Osteocyte (in vitro differentiated cells): ENCODE measurements at regions not wholly inside any gene's neighbourhood (a gene's known extent, or its start where the extent isn't known, plus 50 kb on each side); places are given as distances from the start of the nearest gene placed in this dataset.
A peak's percentile ranks its signal among the peaks of the same experiment; 100 is the strongest.

ENCODE experiments used
- DNase-seq: peaks from one replicate; pipeline ENCODE4 v3.0.0; 2021; ENCODE audit warnings: mixed read lengths; ENCODE audit not compliant: unreplicated experiment; ENCODE audit errors: extremely low spot score
- H3K27ac Mint-ChIP-seq: one replicate; pipeline ENCODE4 v1.8.0; 2021; ENCODE audit warnings: mild to moderate bottlenecking, mixed read lengths; ENCODE audit not compliant: unreplicated experiment
- H3K27me3 Mint-ChIP-seq: one replicate; pipeline ENCODE4 v1.8.0; 2021; ENCODE audit warnings: mixed read lengths; ENCODE audit not compliant: unreplicated experiment
- H3K36me3 Mint-ChIP-seq: one replicate; pipeline ENCODE4 v1.8.0; 2021; ENCODE audit warnings: mixed read lengths; ENCODE audit not compliant: unreplicated experiment
- H3K4me1 Mint-ChIP-seq: one replicate; pipeline ENCODE4 v1.8.0; 2021; ENCODE audit warnings: mixed read lengths; ENCODE audit not compliant: unreplicated experiment
- H3K4me3 Mint-ChIP-seq: one replicate; pipeline ENCODE4 v1.8.0; 2021; ENCODE audit warnings: mild to moderate bottlenecking, moderate library complexity, mixed read lengths; ENCODE audit not compliant: unreplicated experiment
- H3K9me3 Mint-ChIP-seq: one replicate; pipeline ENCODE4 v1.8.0; 2021; ENCODE audit warnings: mixed read lengths; ENCODE audit not compliant: unreplicated experiment
- TF ChIP-seq, protein P1 (sequence below): fragments of 200-600 bp; sonication (generic); IDR thresholded peaks from 2 replicates; pipeline ENCODE4 v1.5.0; 2021; ENCODE audit warnings: antibody characterized with exemption, mild to moderate bottlenecking, moderate library complexity

DNA sequence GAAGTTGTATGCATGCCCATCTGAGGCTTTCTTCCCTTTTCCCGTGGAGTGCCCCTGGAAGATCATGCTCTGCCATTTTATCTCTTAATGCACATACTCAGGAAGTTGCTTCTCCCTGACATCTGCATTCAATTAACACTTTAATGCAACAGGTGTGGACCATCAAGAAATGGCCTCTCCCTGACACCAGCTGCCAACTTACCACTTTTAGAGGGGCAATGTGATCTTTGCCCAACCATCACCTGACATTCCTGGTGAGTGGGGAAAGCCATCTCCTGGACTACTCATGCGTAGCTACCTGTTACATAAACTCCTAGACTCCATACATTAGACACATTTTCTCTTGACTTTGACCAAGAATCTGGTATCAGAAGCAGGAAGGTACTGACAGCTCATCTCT lies 1450.4 kb upstream of the CDH9 start:
- TF ChIP-seq, protein P1, sequence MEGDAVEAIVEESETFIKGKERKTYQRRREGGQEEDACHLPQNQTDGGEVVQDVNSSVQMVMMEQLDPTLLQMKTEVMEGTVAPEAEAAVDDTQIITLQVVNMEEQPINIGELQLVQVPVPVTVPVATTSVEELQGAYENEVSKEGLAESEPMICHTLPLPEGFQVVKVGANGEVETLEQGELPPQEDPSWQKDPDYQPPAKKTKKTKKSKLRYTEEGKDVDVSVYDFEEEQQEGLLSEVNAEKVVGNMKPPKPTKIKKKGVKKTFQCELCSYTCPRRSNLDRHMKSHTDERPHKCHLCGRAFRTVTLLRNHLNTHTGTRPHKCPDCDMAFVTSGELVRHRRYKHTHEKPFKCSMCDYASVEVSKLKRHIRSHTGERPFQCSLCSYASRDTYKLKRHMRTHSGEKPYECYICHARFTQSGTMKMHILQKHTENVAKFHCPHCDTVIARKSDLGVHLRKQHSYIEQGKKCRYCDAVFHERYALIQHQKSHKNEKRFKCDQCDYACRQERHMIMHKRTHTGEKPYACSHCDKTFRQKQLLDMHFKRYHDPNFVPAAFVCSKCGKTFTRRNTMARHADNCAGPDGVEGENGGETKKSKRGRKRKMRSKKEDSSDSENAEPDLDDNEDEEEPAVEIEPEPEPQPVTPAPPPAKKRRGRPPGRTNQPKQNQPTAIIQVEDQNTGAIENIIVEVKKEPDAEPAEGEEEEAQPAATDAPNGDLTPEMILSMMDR, result no peak
- Mint-ChIP-seq H3K27me3 (peaks cover 20% of the 10 kb centered on the region), H3K9me3 (no peaks in the 10 kb centered on the region), H3K4me1 (no peaks in the 10 kb centered on the region), H3K36me3 (no peaks in the 10 kb centered on the region), H3K27ac (no peak overlapping the region), H3K4me3 (no peak overlapping the region)
- DNase-seq, result no peak

DNA sequence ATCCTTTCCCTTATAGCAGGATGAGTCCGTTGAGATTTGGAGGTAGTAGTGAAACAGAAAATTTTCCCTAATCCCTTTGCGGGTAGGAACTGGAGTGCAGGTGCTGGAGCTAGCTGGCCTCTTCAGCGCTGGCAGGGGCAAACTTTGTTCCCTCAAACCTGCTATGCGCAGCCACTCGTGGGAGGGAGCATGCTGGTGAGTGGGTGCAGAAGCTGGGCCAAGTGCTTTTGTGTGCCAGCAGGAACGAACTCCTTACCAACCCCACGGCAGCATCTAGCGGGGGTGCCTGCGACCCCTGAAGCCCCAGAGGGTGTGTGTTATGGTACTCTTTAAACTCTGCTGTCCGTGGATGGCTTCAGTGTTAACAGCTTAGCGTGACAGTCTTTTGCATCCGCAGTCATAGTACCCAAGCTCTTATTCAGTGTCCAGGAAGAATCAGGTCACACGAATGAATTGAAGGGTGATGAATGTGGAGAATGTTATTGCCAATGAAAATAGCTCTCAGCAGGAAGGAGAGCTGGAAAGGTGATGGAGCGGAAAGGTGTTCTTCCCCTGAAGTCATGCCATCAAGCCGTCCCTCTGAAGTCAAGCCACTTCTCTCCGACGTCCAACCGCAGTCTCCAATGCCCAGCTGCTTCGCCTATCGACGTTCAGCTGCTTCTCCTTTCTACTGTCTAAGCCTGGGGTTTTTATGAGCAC lies 1445.1 kb upstream of the CDH9 start:
- DNase-seq, result no peak
- no peaks in the 10 kb centered on the region for H3K9me3 Mint-ChIP-seq
- TF ChIP-seq, protein P1, result no peak
- H3K27ac Mint-ChIP-seq, result no peak overlapping the region
- H3K4me3 Mint-ChIP-seq, result no peak overlapping the region
- no peaks in the 10 kb centered on the region for H3K4me1 Mint-ChIP-seq
- no peaks in the 10 kb centered on the region for H3K36me3 Mint-ChIP-seq
- H3K27me3 Mint-ChIP-seq, result peaks cover 2% of the 10 kb centered on the region

DNA sequence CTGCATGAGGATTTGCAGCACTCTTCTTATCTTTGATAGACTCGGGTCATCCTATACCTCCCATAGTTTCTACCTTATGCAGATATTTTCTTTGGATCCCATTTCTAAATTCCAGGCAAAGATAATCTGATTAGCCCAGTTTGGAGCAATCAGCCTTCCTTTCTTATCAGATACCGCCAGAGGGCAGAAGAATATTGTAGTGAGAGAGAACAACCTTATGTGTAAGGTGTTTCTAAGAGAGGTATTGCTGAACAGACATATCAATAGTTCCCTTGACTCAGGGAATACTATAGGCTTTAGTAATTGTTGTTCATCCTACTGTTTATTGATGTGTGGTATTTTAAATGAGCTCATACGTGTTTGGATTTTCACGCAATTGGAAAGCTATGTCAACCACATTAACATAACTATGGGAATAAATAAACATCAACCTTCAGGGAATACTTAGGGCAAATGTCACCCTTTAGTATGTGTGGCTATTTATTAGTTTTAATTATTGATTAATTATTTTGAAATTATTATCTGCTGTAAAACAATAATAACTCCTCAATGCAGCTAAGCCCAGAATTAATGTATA lies 1435.2 kb upstream of the CDH9 start:
- no peak overlapping the region for H3K4me3 Mint-ChIP-seq
- no peak for DNase-seq
- no peaks in the 10 kb centered on the region for H3K36me3 Mint-ChIP-seq

DNA sequence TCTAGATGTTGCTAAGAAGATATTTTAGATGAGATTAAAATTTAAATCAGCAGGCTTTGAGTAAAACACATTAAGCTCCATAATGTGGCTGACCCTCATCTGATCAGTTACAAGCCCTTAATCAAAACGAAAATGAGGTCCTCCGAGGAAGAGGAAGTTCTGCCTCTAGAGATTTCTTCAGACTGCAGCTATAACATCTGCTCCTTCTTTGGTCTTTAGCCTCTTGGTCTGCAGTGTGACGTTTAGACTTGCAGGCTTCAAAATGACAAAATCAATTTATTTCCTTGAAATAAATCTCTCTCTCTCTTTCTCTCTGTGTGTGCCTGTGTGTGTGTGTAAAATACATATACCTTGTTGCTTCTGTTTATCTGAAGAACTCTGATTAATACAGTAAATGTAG lies 1429.8 kb upstream of the CDH9 start:
- TF ChIP-seq, protein P1, result no peak
- Mint-ChIP-seq H3K9me3 (no peaks in the 10 kb centered on the region), H3K36me3 (no peaks in the 10 kb centered on the region), H3K4me1 (peaks cover 6% of the 10 kb centered on the region), H3K27me3 (peaks cover 2% of the 10 kb centered on the region), H3K27ac (no peak overlapping the region), H3K4me3 (no peak overlapping the region)
- no peak for DNase-seq

More for the DNA sequence above, 1435.2 kb upstream of the CDH9 start:
- no peaks in the 10 kb centered on the region for H3K4me1 Mint-ChIP-seq
- H3K9me3 Mint-ChIP-seq, result no peaks in the 10 kb centered on the region
- TF ChIP-seq, protein P1, result peak; percentile 68
- H3K27ac Mint-ChIP-seq, result no peak overlapping the region
- peaks cover 2% of the 10 kb centered on the region for H3K27me3 Mint-ChIP-seq

DNA sequence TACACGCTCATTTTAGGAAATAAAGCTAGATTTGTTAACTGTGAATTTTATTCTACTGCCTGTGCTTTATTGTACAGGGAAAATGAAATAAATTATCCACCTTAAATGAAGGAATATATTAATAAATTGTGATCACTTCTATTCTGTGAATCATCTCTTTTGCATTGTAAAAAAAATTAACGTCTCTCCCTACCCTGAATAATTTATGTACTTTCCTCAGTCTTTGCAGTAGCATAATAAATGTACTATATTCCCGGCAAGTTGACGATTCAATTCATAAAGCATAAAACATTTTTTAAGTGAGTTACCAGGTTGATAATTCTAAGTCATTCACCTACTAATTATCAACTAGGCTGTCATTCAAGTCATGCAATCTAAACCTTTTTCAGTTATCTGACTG lies 1425.3 kb upstream of the CDH9 start:
- Mint-ChIP-seq H3K4me3 (no peak overlapping the region), H3K27ac (no peak overlapping the region)

More for the DNA sequence above, 1425.3 kb upstream of the CDH9 start:
- no peaks in the 10 kb centered on the region for H3K9me3 Mint-ChIP-seq
- no peaks in the 10 kb centered on the region for H3K36me3 Mint-ChIP-seq
- H3K4me1 Mint-ChIP-seq, result peaks cover 6% of the 10 kb centered on the region
- TF ChIP-seq, protein P1, result no peak
- peaks cover 3% of the 10 kb centered on the region for H3K27me3 Mint-ChIP-seq
- no peak for DNase-seq
